Fibroblast of pulmonary artery (primary cell): ENCODE measurements at regions not wholly inside any gene's neighbourhood (a gene's known extent, or its start where the extent isn't known, plus 50 kb on each side); places are given as distances from the start of the nearest gene placed in this dataset.
"Not testable (repeated sequence)": the region's sequence is repeated elsewhere in the genome, so short reads cannot be mapped to it uniquely, and the experiment has no call there.

Source experiments
- DNase-seq: peaks from one replicate; pipeline ENCODE4 v3.0.0-alpha.2; 2010; ENCODE audit warnings: low read depth
- H3K4me3 ChIP-seq: replicated peaks from 2 replicates; pipeline ENCODE4 v1.5.1; 2011; ENCODE audit warnings: low read depth, mild to moderate bottlenecking, control low read depth, low read length, moderate library complexity
- CTCF ChIP-seq: IDR thresholded peaks from 2 replicates; pipeline ENCODE4 v1.5.1; 2011; ENCODE audit warnings: mild to moderate bottlenecking, control low read depth, low read length, inconsistent platforms; ENCODE audit errors: missing control alignments

- no peak for DNase-seq
- no peak for TF ChIP-seq CTCF
- no peak overlapping the region for H3K4me3 ChIP-seq
Observed at GRCh38 chr3:95240395-95240794, 1177.5 kb downstream of the NSUN3 start.

GRCh38 chr3:95241256-95241655 lies 1178.4 kb downstream of the NSUN3 start:
- not testable (repeated sequence) for DNase-seq, H3K4me3 ChIP-seq

GRCh38 chr3:95246413-95246812 lies 1183.6 kb downstream of the NSUN3 start:
- no peak overlapping the region for H3K4me3 ChIP-seq
- TF ChIP-seq CTCF = no peak
- DNase-seq = no peak

GRCh38 chr3:95254061-95254460 lies 1191.2 kb downstream of the NSUN3 start:
- H3K4me3 ChIP-seq = no peak overlapping the region
- DNase-seq = no peak
- TF ChIP-seq CTCF = no peak

- no peak for TF ChIP-seq CTCF
- H3K4me3 ChIP-seq = no peak overlapping the region
- DNase-seq = no peak
Observed at GRCh38 chr3:95254758-95255157, 1191.9 kb downstream of the NSUN3 start.

GRCh38 chr3:95265129-95265528 lies 1202.3 kb downstream of the NSUN3 start:
- TF ChIP-seq CTCF = no peak
- H3K4me3 ChIP-seq = no peak overlapping the region
- DNase-seq = no peak

- TF ChIP-seq CTCF = no peak
- H3K4me3 ChIP-seq = no peak overlapping the region
- DNase-seq = no peak
Observed at GRCh38 chr3:95271395-95271794, 1208.5 kb downstream of the NSUN3 start.

GRCh38 chr3:95272166-95272565 lies 1209.3 kb downstream of the NSUN3 start:
- TF ChIP-seq CTCF = no peak
- H3K4me3 ChIP-seq = no peak overlapping the region
- DNase-seq = no peak
